Sigmoid colon (tissue), 6 donors: ENCODE measurements at regions not wholly inside any gene's neighbourhood (a gene's known extent, or its start where the extent isn't known, plus 50 kb on each side); places are given as distances from the start of the nearest gene placed in this dataset.

Experiments used
- DNase-seq: peaks from one replicate; pipeline ENCODE4 v3.0.0-alpha.2; 2019
- H3K27ac ChIP-seq, 4 donors: fragments of 200-600 bp; sonication (generic); one replicate each; pipeline ENCODE4 v1.5.1; 2016 to 2019; ENCODE audit warnings: mild to moderate bottlenecking in 1 of 4
- H3K27me3 ChIP-seq, 3 donors: fragments of 200-600 bp; sonication (generic); one replicate each; pipeline ENCODE4 v1.5.1; 2019; ENCODE audit warnings: mild to moderate bottlenecking in 1 of 3
- H3K36me3 ChIP-seq, 4 donors: fragments of 200-600 bp; sonication (generic); one replicate each; pipeline ENCODE4 v1.5.1; 2016 to 2019
- H3K4me1 ChIP-seq, 4 donors: fragments of 200-600 bp; sonication (generic); one replicate each; pipeline ENCODE4 v1.5.1; 2017 to 2019
- H3K4me3 ChIP-seq, 4 donors: fragments of 200-600 bp; sonication (generic); one replicate each; pipeline ENCODE4 v1.5.1; 2017 to 2019; ENCODE audit warnings: mild to moderate bottlenecking in 2 of 4, moderate library complexity in 1 of 4
- H3K9me3 ChIP-seq, 4 donors: fragments of 200-600 bp in 3 of 4; sonication (generic) in 3 of 4; one replicate each; pipeline versions ENCODE4 v1.5.1 to v1.6.1; 2013 to 2019
- EP300 ChIP-seq, 4 donors: sonication (generic); formaldehyde crosslinking; IDR thresholded peaks; one replicate each; pipeline ENCODE4 v1.6.1; 2017; ENCODE audit warnings: antibody characterized with exemption in 4 of 4
- POLR2A ChIP-seq, 2 donors: fragments of 450-650 bp; IDR thresholded peaks; one replicate each; pipeline ENCODE4 v1.6.1; 2016; ENCODE audit warnings: antibody characterized with exemption in 2 of 2, mild to moderate bottlenecking in 2 of 2, moderate library complexity in 2 of 2
- POLR2AphosphoS5 ChIP-seq, 4 donors: sonication (generic); formaldehyde crosslinking; IDR thresholded peaks; one replicate each; pipeline ENCODE4 v1.6.1; 2017; ENCODE audit warnings: antibody characterized with exemption in 4 of 4
- WGBS, 2 donors: extraction: QIAGEN DNeasy Blood & Tissue Kit; methylation state at CpG; one replicate each; pipeline ENCODE4 v1.1.7; 2013; 5-methylcytosine and 5-hydroxymethylcytosine counted together
- intact Hi-C: fragments of 100-400 bp; cut with DNase I; formaldehyde crosslinking; loops from one replicate; pipeline ENCODE4 v1.15.1; 2023
- TF ChIP-seq, protein P1 (sequence below), 4 experiments: fragments of 450-650 bp in 3 of 4; fragments of 200-600 bp in 1 of 4; IDR thresholded peaks; one replicate each; pipeline ENCODE4 v1.5.1; 2016 to 2019; ENCODE audit warnings: antibody characterized with exemption in 4 of 4, mild to moderate bottlenecking in 3 of 4, moderate library complexity in 2 of 4
- donor health status: healthy with polysubstance abuse.
- donor health status: healthy.

DNA sequence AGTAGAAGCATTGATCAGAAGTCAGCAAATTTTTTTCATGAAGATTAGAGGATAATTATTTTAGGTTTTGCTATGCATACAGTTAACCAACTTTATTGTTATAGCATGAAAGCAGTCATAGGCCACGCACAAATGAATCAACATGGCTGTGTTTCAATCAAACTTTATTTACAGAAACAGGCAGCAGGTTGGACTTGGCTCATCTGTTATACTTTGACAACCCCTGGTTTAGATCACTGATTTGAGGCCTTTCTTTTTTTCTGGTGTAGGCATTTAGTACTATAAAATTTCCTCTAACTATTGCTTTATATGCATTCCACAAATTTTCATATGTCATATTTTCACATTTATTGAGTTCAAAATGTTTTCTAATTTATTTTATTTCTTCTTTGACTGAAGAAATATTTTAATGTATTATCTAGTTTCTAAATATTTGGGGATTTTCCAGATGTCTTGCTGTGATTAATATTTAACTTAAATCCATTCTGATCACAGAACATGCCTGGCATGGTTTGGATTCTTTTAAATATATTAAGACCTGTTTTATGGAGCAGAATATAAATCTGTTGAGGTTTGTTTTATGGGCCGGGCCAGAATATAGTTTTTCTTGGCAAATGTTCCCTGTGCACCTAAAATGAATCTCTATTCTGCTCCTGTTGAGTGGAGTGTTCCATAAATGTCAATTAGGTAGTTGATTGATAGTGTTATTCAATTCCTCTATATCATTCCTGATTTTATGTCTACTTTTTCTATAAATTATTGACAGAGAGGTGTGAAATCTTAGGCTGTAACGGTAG is 116.3 kb upstream of the KLHL29 start:
- Histone ChIP-seq H3K27me3 (no peaks in the 10 kb centered on the region), H3K4me3 (no peak overlapping the region), H3K4me1 (peaks cover 0 to 21% (median 17%) of the 10 kb centered on the region in 4 donors), H3K27ac (no peak overlapping the region), H3K9me3 (no peaks in the 10 kb centered on the region), H3K36me3 (no peaks in the 10 kb centered on the region)
- intact Hi-C loops: no loop called here
- 20 to 59% methylated on average over 3 of the region's 3 CpGs for WGBS, 2 donors
- no peak for DNase-seq
- TF ChIP-seq, protein P1, sequence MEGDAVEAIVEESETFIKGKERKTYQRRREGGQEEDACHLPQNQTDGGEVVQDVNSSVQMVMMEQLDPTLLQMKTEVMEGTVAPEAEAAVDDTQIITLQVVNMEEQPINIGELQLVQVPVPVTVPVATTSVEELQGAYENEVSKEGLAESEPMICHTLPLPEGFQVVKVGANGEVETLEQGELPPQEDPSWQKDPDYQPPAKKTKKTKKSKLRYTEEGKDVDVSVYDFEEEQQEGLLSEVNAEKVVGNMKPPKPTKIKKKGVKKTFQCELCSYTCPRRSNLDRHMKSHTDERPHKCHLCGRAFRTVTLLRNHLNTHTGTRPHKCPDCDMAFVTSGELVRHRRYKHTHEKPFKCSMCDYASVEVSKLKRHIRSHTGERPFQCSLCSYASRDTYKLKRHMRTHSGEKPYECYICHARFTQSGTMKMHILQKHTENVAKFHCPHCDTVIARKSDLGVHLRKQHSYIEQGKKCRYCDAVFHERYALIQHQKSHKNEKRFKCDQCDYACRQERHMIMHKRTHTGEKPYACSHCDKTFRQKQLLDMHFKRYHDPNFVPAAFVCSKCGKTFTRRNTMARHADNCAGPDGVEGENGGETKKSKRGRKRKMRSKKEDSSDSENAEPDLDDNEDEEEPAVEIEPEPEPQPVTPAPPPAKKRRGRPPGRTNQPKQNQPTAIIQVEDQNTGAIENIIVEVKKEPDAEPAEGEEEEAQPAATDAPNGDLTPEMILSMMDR (IDR thresholded peaks at IDR 0.05): no peak
- TF ChIP-seq EP300 (IDR thresholded peaks at IDR 0.05) (no peak), POLR2AphosphoS5 (IDR thresholded peaks at IDR 0.05) (no peak), POLR2A (IDR thresholded peaks at IDR 0.05) (no peak)

DNA sequence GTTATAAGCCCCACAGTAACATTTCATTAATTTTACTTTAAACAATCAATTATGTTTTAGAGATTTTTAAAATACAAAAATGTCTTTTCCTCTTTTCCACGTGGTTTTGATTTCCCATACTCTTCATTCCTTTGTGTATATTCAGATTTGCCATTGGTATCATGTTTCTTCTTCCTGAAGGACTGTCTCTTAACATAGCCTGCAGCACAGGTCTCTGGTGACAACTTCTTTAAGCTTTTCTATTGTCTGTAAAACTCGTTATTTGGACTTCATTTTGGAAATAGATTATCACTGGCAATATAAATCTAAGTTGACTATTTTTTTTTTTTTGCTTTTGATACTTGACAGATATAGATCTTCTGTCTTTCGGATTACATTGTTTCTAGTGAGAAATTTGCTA is 115.2 kb upstream of the KLHL29 start:
- H3K36me3 ChIP-seq: no peaks in the 10 kb centered on the region
- H3K27me3 ChIP-seq: no peaks in the 10 kb centered on the region
- no peak for TF ChIP-seq POLR2A (IDR thresholded peaks at IDR 0.05)
- TF ChIP-seq POLR2AphosphoS5 (IDR thresholded peaks at IDR 0.05): no peak
- TF ChIP-seq, protein P1 (IDR thresholded peaks at IDR 0.05): no peak
- TF ChIP-seq EP300 (IDR thresholded peaks at IDR 0.05): no peak
- no peak overlapping the region for H3K27ac ChIP-seq
- H3K9me3 ChIP-seq: no peaks in the 10 kb centered on the region
- H3K4me1 ChIP-seq: peaks cover 0 to 21% (median 17%) of the 10 kb centered on the region in 4 donors
- H3K4me3 ChIP-seq: no peak overlapping the region
- DNase-seq: no peak
- intact Hi-C loops: no loop called here
- WGBS, 2 donors: 68 to 73% methylated on average over 3 of the region's 3 CpGs

- no peak for DNase-seq
Measured at GRCh38 chr2:23270810-23271209, 114.2 kb upstream of the KLHL29 start.

DNA sequence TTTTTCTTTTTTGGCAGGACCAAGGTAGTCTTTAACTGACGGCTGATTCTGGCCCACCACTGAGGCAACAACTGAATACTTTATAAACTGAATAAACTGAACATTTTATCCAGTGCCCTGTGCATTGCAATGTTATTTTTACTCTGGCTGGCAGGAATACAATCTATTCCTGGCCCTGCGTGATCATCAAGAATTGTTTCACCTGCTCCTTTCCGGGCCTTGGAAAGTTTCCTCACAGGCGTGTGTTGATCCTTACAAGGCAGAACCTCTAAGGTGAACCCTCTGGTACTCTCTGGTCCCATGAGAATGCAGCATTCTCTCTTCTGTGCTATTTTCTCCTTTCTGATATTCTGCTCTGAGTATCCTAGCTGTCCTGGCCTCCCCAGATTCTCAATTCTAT is 113.7 kb upstream of the KLHL29 start:
- Histone ChIP-seq H3K4me1 (peaks cover 0 to 21% (median 17%) of the 10 kb centered on the region in 4 donors), H3K36me3 (no peaks in the 10 kb centered on the region), H3K9me3 (no peaks in the 10 kb centered on the region), H3K4me3 (no peak overlapping the region), H3K27me3 (no peaks in the 10 kb centered on the region), H3K27ac (no peak overlapping the region)
- TF ChIP-seq POLR2A (IDR thresholded peaks at IDR 0.05): no peak
- TF ChIP-seq, protein P1 (IDR thresholded peaks at IDR 0.05): no peak
- TF ChIP-seq POLR2AphosphoS5 (IDR thresholded peaks at IDR 0.05): no peak
- no peak for TF ChIP-seq EP300 (IDR thresholded peaks at IDR 0.05)
- intact Hi-C loops: no loop called here
- 92 to 96% methylated on average over 4 of the region's 4 CpGs for WGBS, 2 donors
- no peak for DNase-seq

More at GRCh38 chr2:23270810-23271209, 114.2 kb upstream of the KLHL29 start:
- Histone ChIP-seq H3K36me3 (no peaks in the 10 kb centered on the region), H3K4me3 (no peak overlapping the region), H3K9me3 (no peaks in the 10 kb centered on the region), H3K27me3 (no peaks in the 10 kb centered on the region), H3K27ac (no peak overlapping the region), H3K4me1 (peaks cover 0 to 21% (median 17%) of the 10 kb centered on the region in 4 donors)
- no peak for TF ChIP-seq EP300 (IDR thresholded peaks at IDR 0.05)
- TF ChIP-seq, protein P1 (IDR thresholded peaks at IDR 0.05): no peak
- intact Hi-C loops: no loop called here
- 89 to 94% methylated on average over 1 of the region's 1 CpG for WGBS, 2 donors
